ENCODE measurements at regions not wholly inside any gene's neighbourhood (a gene's known extent, or its start where the extent isn't known, plus 50 kb on each side); places are given as distances from the start of the nearest gene placed in this dataset.

- TF ChIP-seq EMX1 (CRISPR knock-in tag; IDR thresholded peaks at IDR 0.05) (no peak), CTCF (IDR thresholded peaks at IDR 0.05) (no peak), USF2 (CRISPR knock-in tag; IDR thresholded peaks at IDR 0.05) (no peak), FOXP4 (CRISPR knock-in tag; IDR thresholded peaks at IDR 0.05) (no peak), TP53 (CRISPR knock-in tag; IDR thresholded peaks at IDR 0.05) (no peak), ATF2 (CRISPR knock-in tag; IDR thresholded peaks at IDR 0.05; ENCODE audit: borderline replicate concordance, low read depth) (no peak), SP1 (CRISPR knock-in tag; conservative IDR thresholded peaks at IDR 0.05) (no peak), CREM (CRISPR knock-in tag; IDR thresholded peaks at IDR 0.05) (no peak)
These were observed 585.7 kb upstream of the B3GAT1 start for GRCh38 chr11:134997652-134998320.

Measured in WTC11 (cell line).